Karpas-422 (cell line): ENCODE measurements at regions not wholly inside any gene's neighbourhood (a gene's known extent, or its start where the extent isn't known, plus 50 kb on each side); places are given as distances from the start of the nearest gene placed in this dataset.
A peak's percentile ranks its signal among the peaks of the same experiment; 100 is the strongest.

Experiments used
- DNase-seq: peaks from one replicate; pipeline ENCODE4 v3.0.0-alpha.2; 2015
- H2AFZ ChIP-seq: fragments of 200-600 bp; sonication (generic); 2 replicates; pipeline ENCODE4 v1.6.1; 2014; ENCODE audit warnings: antibody characterized with exemption, low read length, mixed read lengths
- H3K27ac ChIP-seq: fragments of 200-600 bp; sonication (generic); 2 replicates; pipeline ENCODE4 v1.5.1; 2014; ENCODE audit warnings: mild to moderate bottlenecking, low read length, moderate library complexity
- H3K27me3 ChIP-seq: fragments of 200-600 bp; sonication (generic); 2 replicates; pipeline ENCODE4 v1.6.1; 2014; ENCODE audit warnings: low read length, mixed read lengths
- H3K36me3 ChIP-seq: fragments of 200-600 bp; sonication (generic); 2 replicates; pipeline ENCODE4 v1.6.1; 2014; ENCODE audit warnings: low read length, mixed read lengths; ENCODE audit not compliant: insufficient read depth
- H3K4me1 ChIP-seq: fragments of 200-600 bp; sonication (generic); 2 replicates; pipeline ENCODE4 v1.6.1; 2014; ENCODE audit warnings: mild to moderate bottlenecking, low read length, mixed read lengths
- H3K4me2 ChIP-seq: fragments of 200-600 bp; sonication (generic); 2 replicates; pipeline ENCODE4 v1.6.1; 2014; ENCODE audit warnings: low read length, low read depth, mild to moderate bottlenecking; ENCODE audit not compliant: poor library complexity, severe bottlenecking
- H3K4me3 ChIP-seq: fragments of 200-600 bp; sonication (generic); 2 replicates; pipeline ENCODE4 v1.5.1; 2014; ENCODE audit warnings: mild to moderate bottlenecking, antibody characterized with exemption, low read length, mixed read lengths
- H3K79me2 ChIP-seq: fragments of 200-600 bp; sonication (generic); 2 replicates; pipeline ENCODE4 v1.6.1; 2014; ENCODE audit warnings: mild to moderate bottlenecking, low read length, mixed read lengths
- H3K9ac ChIP-seq: fragments of 200-600 bp; sonication (generic); 2 replicates; pipeline ENCODE4 v1.6.0; 2014; ENCODE audit warnings: low read length
- H3K9me2 ChIP-seq: fragments of 200-600 bp; sonication (generic), shearing (Covaris generic); replicated peaks from 2 replicates; pipeline ENCODE4 v1.6.0; 2014; ENCODE audit warnings: mild to moderate bottlenecking, low read length, moderate library complexity; ENCODE audit not compliant: insufficient read depth
- H3K9me3 ChIP-seq: fragments of 300-700, 200-600 bp; sonication (generic); 2 replicates; pipeline ENCODE4 v1.6.1; 2014; ENCODE audit warnings: low read length, mixed read lengths
- H4K20me1 ChIP-seq: fragments of 200-600 bp; sonication (generic); 2 replicates; pipeline ENCODE4 v1.6.1; 2014; ENCODE audit warnings: mild to moderate bottlenecking, antibody characterized with exemption, low read length, low read depth; ENCODE audit not compliant: insufficient read depth

DNA sequence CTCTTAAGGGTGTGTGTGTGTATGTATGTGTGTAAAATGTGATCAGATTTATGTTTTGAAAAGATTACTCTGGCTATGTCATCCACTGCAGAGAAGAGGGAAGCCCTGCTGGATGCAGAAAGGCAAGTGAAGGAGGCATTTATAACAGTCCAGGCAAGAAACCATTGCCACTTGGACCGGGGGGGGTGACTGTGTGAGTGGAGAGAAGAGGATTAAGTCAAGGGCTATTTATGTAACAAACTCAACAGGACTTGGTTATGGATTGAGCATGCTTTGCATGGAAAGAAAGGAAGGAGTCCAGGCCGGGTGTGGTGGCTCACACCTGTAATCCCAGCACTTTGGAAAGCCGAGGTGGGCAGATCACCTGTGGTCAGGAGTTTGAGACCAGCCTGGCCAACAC is 143.0 kb downstream of the URB2 start:
- Histone ChIP-seq H3K9me2 (no peaks in the 10 kb centered on the region), H4K20me1 (no peaks in the 10 kb centered on the region), H3K79me2 (no peaks in the 10 kb centered on the region), H3K4me2 (no peak overlapping the region), H3K4me3 (no peak overlapping the region), H3K9ac (no peak overlapping the region), H3K27ac (no peak overlapping the region), H3K27me3 (no peaks in the 10 kb centered on the region), H3K36me3 (no peaks in the 10 kb centered on the region), H3K4me1 (peaks cover 8% of the 10 kb centered on the region), H2AFZ (no peak overlapping the region), H3K9me3 (no peaks in the 10 kb centered on the region)
- no peak for DNase-seq

DNA sequence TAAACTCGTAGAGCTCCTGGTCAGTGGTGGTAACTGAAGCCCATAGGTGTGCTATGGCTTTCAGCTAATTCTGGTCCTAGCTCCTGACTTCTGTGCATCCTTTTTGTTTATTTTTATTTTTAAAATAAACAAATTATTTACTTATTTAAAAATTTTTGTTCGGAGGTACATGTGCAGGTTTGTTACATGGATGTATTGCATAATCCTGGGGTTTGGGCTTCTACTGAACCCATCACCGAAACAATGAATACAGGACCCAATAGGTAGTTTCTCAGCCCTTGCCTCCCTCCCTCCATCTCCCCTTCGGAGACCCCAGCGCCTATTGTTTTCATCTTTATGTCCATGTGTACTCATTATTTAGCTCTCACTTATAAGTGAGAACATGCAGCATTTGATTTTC is 143.8 kb downstream of the URB2 start:
- no peak overlapping the region for H3K27ac ChIP-seq

DNA sequence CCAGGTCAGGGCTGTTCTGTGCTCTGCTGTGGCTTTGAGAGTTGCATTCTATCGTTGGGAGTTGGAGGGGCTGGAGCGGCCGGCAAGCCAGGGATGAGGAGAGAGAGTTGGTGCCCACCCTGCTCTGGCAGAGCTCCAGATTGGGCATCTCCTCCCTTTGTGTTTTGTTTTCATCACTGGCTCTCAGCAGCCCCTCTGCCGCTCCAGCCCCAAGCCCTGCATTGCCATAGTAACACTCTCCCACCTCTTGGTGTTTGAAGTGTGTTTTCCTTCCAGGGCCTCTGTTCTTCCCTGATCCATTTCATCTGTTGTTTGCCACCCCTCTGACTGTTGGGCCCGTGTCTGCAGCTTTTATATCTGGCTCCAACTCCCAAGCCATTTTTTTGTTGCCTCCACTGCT is 152.7 kb downstream of the URB2 start:
- Histone ChIP-seq H2AFZ (no peak overlapping the region), H3K9me3 (no peaks in the 10 kb centered on the region), H3K9ac (no peak overlapping the region), H3K9me2 (no peaks in the 10 kb centered on the region), H3K4me1 (peaks cover under 1% of the 10 kb centered on the region), H3K79me2 (no peaks in the 10 kb centered on the region), H3K4me2 (no peak overlapping the region), H3K36me3 (no peaks in the 10 kb centered on the region), H3K27me3 (no peaks in the 10 kb centered on the region), H3K4me3 (no peak overlapping the region), H4K20me1 (no peaks in the 10 kb centered on the region), H3K27ac (no peak overlapping the region)
- DNase-seq, result no peak

More for the DNA sequence above, 143.8 kb downstream of the URB2 start:
- no peak for DNase-seq
- Histone ChIP-seq H2AFZ (no peak overlapping the region), H3K9ac (no peak overlapping the region), H3K9me2 (no peaks in the 10 kb centered on the region), H3K9me3 (no peaks in the 10 kb centered on the region), H3K79me2 (no peaks in the 10 kb centered on the region), H3K4me2 (no peak overlapping the region), H3K4me3 (no peak overlapping the region), H3K27me3 (no peaks in the 10 kb centered on the region), H3K36me3 (no peaks in the 10 kb centered on the region), H4K20me1 (no peaks in the 10 kb centered on the region), H3K4me1 (peaks cover 8% of the 10 kb centered on the region)

GRCh38 chr1:229781453-229781852 is 155.4 kb downstream of the URB2 start:
- no peak overlapping the region for H3K4me3 ChIP-seq
- H4K20me1 ChIP-seq, result no peaks in the 10 kb centered on the region
- H3K9ac ChIP-seq, result no peak overlapping the region
- no peak overlapping the region for H3K4me2 ChIP-seq
- H3K36me3 ChIP-seq, result no peaks in the 10 kb centered on the region
- H3K4me1 ChIP-seq, result no peaks in the 10 kb centered on the region
- no peaks in the 10 kb centered on the region for H3K9me3 ChIP-seq
- H3K9me2 ChIP-seq, result no peaks in the 10 kb centered on the region
- H3K27me3 ChIP-seq, result no peaks in the 10 kb centered on the region
- no peak for DNase-seq
- H3K27ac ChIP-seq, result no peak overlapping the region
- H2AFZ ChIP-seq, result no peak overlapping the region
- no peaks in the 10 kb centered on the region for H3K79me2 ChIP-seq

- Histone ChIP-seq H4K20me1 (no peaks in the 10 kb centered on the region), H3K4me2 (no peak overlapping the region), H3K9me2 (no peaks in the 10 kb centered on the region), H3K27me3 (no peaks in the 10 kb centered on the region), H3K4me1 (no peaks in the 10 kb centered on the region), H3K9ac (no peak overlapping the region), H3K9me3 (no peaks in the 10 kb centered on the region), H3K36me3 (no peaks in the 10 kb centered on the region), H3K27ac (no peak overlapping the region), H3K4me3 (no peak overlapping the region), H2AFZ (no peak overlapping the region), H3K79me2 (no peaks in the 10 kb centered on the region)
- DNase-seq, result no peak
Observed at GRCh38 chr1:229782469-229782868, 156.4 kb downstream of the URB2 start.

DNA sequence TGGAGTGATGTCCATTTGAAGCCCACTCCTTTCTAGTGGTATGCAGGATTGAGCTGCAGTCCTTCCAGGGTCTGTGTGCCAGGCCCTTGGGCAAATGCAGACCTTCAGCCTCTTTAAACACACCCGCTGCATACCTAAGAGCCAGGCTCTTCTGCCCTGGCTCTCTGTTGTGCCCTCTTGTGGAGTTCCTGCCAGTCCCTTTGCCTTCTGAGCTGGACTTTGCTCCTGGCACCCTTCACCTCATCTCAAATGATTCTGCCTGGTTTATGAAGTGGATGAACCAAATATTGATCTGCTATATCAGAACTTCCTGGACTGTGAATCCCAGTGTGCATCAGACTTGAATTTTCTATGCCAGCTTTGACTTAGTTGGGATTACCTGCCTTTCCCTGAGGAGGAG is 158.8 kb downstream of the URB2 start:
- Histone ChIP-seq H2AFZ (no peak overlapping the region), H4K20me1 (no peaks in the 10 kb centered on the region), H3K4me2 (no peak overlapping the region), H3K4me1 (no peaks in the 10 kb centered on the region), H3K4me3 (no peak overlapping the region), H3K79me2 (no peaks in the 10 kb centered on the region), H3K9me3 (no peaks in the 10 kb centered on the region), H3K9me2 (no peaks in the 10 kb centered on the region), H3K9ac (no peak overlapping the region), H3K27me3 (no peaks in the 10 kb centered on the region), H3K36me3 (no peaks in the 10 kb centered on the region), H3K27ac (no peak overlapping the region)
- DNase-seq, result no peak

GRCh38 chr1:229786974-229787610 is 161.0 kb downstream of the URB2 start:
- no peak overlapping the region for H3K27ac ChIP-seq
- peak; percentile 30 for DNase-seq
- H3K4me2 ChIP-seq, result no peak overlapping the region
- no peak overlapping the region for H3K4me3 ChIP-seq
- H3K9me3 ChIP-seq, result no peaks in the 10 kb centered on the region
- H3K79me2 ChIP-seq, result no peaks in the 10 kb centered on the region
- H3K9me2 ChIP-seq, result no peaks in the 10 kb centered on the region
- no peaks in the 10 kb centered on the region for H3K36me3 ChIP-seq
- no peak overlapping the region for H3K9ac ChIP-seq
- no peak overlapping the region for H2AFZ ChIP-seq
- H3K27me3 ChIP-seq, result no peaks in the 10 kb centered on the region
- H4K20me1 ChIP-seq, result no peaks in the 10 kb centered on the region
- H3K4me1 ChIP-seq, result no peaks in the 10 kb centered on the region

DNA sequence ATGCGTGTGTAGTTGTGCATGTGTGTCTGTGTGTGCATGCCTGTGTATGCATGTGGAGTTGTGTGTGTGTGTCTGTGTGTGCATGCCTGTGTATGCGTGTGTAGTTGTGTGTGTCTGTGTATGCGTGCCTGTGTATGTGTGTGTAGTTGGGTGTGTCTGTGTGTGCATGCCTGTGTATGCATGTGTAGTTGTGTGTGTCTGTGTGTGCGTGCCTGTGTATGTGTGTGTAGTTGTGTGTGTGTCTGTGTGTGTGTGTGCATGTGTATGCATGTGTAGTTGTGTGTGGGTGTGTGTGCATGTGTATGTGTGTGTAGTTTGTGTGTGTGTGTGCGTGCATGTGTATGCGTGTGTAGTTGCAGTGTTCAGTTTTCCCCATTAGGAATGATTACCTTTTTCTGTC is 162.0 kb downstream of the URB2 start:
- Histone ChIP-seq H3K79me2 (no peaks in the 10 kb centered on the region), H3K9me3 (no peaks in the 10 kb centered on the region), H3K9me2 (no peaks in the 10 kb centered on the region), H4K20me1 (no peaks in the 10 kb centered on the region), H3K4me3 (no peak overlapping the region), H3K27ac (no peak overlapping the region), H3K36me3 (no peaks in the 10 kb centered on the region), H3K9ac (no peak overlapping the region), H2AFZ (no peak overlapping the region), H3K4me2 (no peak overlapping the region), H3K4me1 (no peaks in the 10 kb centered on the region), H3K27me3 (no peaks in the 10 kb centered on the region)
- no peak for DNase-seq
